ENCODE measurements at regions not wholly inside any gene's neighbourhood (a gene's known extent, or its start where the extent isn't known, plus 50 kb on each side); places are given as distances from the start of the nearest gene placed in this dataset.
A peak's percentile ranks its signal among the peaks of the same experiment; 100 is the strongest.
"Not testable (repeated sequence)": the region's sequence is repeated elsewhere in the genome, so short reads cannot be mapped to it uniquely, and the experiment has no call there.

- DNase-seq (ENCODE audit: low spot score), result peak; percentile 28
These were observed 308.4 kb upstream of the GCFC2 start for GRCh38 chr2:76019128-76019527.

- DNase-seq (ENCODE audit: low spot score), result no peak
These were observed 298.8 kb upstream of the GCFC2 start for GRCh38 chr2:76009484-76009883.

- DNase-seq (ENCODE audit: low spot score), result peak; percentile 37
These were observed 297.4 kb upstream of the GCFC2 start for GRCh38 chr2:76008001-76008702.

GRCh38 chr2:76000425-76000824, 289.7 kb upstream of the GCFC2 start:
- DNase-seq (ENCODE audit: low spot score), result no peak

- DNase-seq (ENCODE audit: low spot score), result no peak
These were observed 287.7 kb upstream of the GCFC2 start for GRCh38 chr2:75998451-75998850.

- no peak for DNase-seq (ENCODE audit: low spot score)
These were observed 284.0 kb upstream of the GCFC2 start for GRCh38 chr2:75994759-75995158.

GRCh38 chr2:75988622-75989021, 277.9 kb upstream of the GCFC2 start:
- not testable (repeated sequence) for DNase-seq (ENCODE audit: low spot score)

- no peak for DNase-seq (ENCODE audit: low spot score)
These were observed 275.9 kb upstream of the GCFC2 start for GRCh38 chr2:75986617-75987016.

GRCh38 chr2:75982719-75983118, 272.0 kb upstream of the GCFC2 start:
- no peak for DNase-seq (ENCODE audit: low spot score)

- no peak for DNase-seq (ENCODE audit: low spot score)
These were observed 253.9 kb upstream of the GCFC2 start for GRCh38 chr2:75964646-75965045.

- DNase-seq (ENCODE audit: low spot score), result no peak
These were observed 249.8 kb upstream of the GCFC2 start for GRCh38 chr2:75960472-75961009.

- DNase-seq (ENCODE audit: low spot score), result no peak
These were observed 249.2 kb upstream of the GCFC2 start for GRCh38 chr2:75959724-75960471.

- DNase-seq (ENCODE audit: low spot score), result no peak
These were observed 244.0 kb upstream of the GCFC2 start for GRCh38 chr2:75954761-75955160.

- no peak for DNase-seq (ENCODE audit: low spot score)
These were observed 241.5 kb upstream of the GCFC2 start for GRCh38 chr2:75952173-75952572.

GRCh38 chr2:75949385-75950030, 238.8 kb upstream of the GCFC2 start:
- no peak for DNase-seq (ENCODE audit: low spot score)

- no peak for DNase-seq (ENCODE audit: low spot score)
These were observed 225.6 kb upstream of the GCFC2 start for GRCh38 chr2:75936311-75936710.

GRCh38 chr2:75932996-75933395, 222.3 kb upstream of the GCFC2 start:
- DNase-seq (ENCODE audit: low spot score), result no peak

GRCh38 chr2:75928093-75928492, 217.4 kb upstream of the GCFC2 start:
- DNase-seq (ENCODE audit: low spot score), result no peak

- no peak for DNase-seq (ENCODE audit: low spot score)
These were observed 214.8 kb upstream of the GCFC2 start for GRCh38 chr2:75925331-75926024.

GRCh38 chr2:75922191-75922590, 211.5 kb upstream of the GCFC2 start:
- DNase-seq (ENCODE audit: low spot score), result no peak

GRCh38 chr2:75920859-75921551, 210.3 kb upstream of the GCFC2 start:
- no peak for DNase-seq (ENCODE audit: low spot score)
